ENCODE measurements at regions not wholly inside any gene's neighbourhood (a gene's known extent, or its start where the extent isn't known, plus 50 kb on each side); places are given as distances from the start of the nearest gene placed in this dataset.

GRCh38 chr14:87784386-87784785, 208.6 kb downstream of the GALC start:
- no peaks in the 10 kb centered on the region for H3K4me1 ChIP-seq
- 60 to 69% methylated on average over 1 of the region's 1 CpG for WGBS, 2 donors
- H3K27ac ChIP-seq: no peak overlapping the region
- FAIRE-seq (no peak), ATAC-seq (no peak), DNase-seq (no peak)
- no peaks in the 10 kb centered on the region for H3K36me3 ChIP-seq
- no peak overlapping the region for H3K4me3 ChIP-seq
- no peaks in the 10 kb centered on the region for H3K9me3 ChIP-seq
- no peak for TF ChIP-seq CTCF (IDR thresholded peaks at IDR 0.05)
- intact Hi-C loops (cut with DNase I): no loop called here
- no peaks in the 10 kb centered on the region for H3K27me3 ChIP-seq

DNA sequence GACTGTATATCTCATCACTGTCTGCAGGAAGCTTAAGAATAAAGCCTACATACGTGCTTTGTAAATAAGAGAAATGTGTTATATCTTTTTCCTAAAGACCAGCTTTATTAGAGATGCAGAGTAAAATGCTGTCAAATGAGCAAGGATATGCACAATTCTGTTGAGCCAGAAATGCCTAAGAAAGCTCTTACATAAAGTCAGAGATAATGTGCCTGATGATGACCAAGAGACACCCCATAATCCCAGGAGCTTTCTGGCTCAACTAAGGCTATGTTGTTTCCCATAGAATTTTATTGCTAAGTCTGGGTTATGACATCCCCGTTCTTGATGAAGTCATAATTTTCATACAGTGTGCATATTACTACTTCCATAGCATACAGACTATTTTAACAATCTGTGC, 209.9 kb downstream of the GALC start:
- FAIRE-seq: no peak

GRCh38 chr14:87772854-87773253, 220.1 kb downstream of the GALC start:
- ATAC-seq (no peak), FAIRE-seq (no peak), DNase-seq (no peak)
- no peak overlapping the region for H3K27ac ChIP-seq
- no peaks in the 10 kb centered on the region for H3K4me1 ChIP-seq
- no peaks in the 10 kb centered on the region for H3K36me3 ChIP-seq
- WGBS, 2 donors: 67 to 81% methylated on average over 6 to 7 of the region's 7 CpGs
- no peaks in the 10 kb centered on the region for H3K27me3 ChIP-seq
- H3K4me3 ChIP-seq: no peak overlapping the region
- no peaks in the 10 kb centered on the region for H3K9me3 ChIP-seq
- TF ChIP-seq CTCF (IDR thresholded peaks at IDR 0.05): no peak
- intact Hi-C loops (cut with DNase I): no loop called here

More for the DNA sequence above, 209.9 kb downstream of the GALC start:
- Histone ChIP-seq H3K27ac (no peak overlapping the region), H3K9me3 (no peaks in the 10 kb centered on the region), H3K36me3 (no peaks in the 10 kb centered on the region), H3K4me1 (no peaks in the 10 kb centered on the region), H3K27me3 (no peaks in the 10 kb centered on the region), H3K4me3 (no peak overlapping the region)
- 56 to 62% methylated on average over 2 of the region's 2 CpGs for WGBS, 2 donors
- TF ChIP-seq CTCF (IDR thresholded peaks at IDR 0.05): no peak
- ATAC-seq (no peak), DNase-seq (no peak)
- intact Hi-C loops (cut with DNase I): no loop called here

- Histone ChIP-seq H3K4me1 (no peaks in the 10 kb centered on the region), H3K36me3 (no peaks in the 10 kb centered on the region), H3K4me3 (no peak overlapping the region), H3K27ac (no peak overlapping the region), H3K9me3 (no peaks in the 10 kb centered on the region), H3K27me3 (no peaks in the 10 kb centered on the region)
- 81 to 82% methylated on average over 2 of the region's 2 CpGs for WGBS, 2 donors
- intact Hi-C loops (cut with DNase I): no loop called here
- DNase-seq (no peak), ATAC-seq (no peak), FAIRE-seq (no peak)
- no peak for TF ChIP-seq CTCF (IDR thresholded peaks at IDR 0.05)
Observed at GRCh38 chr14:87767567-87767901, 225.4 kb downstream of the GALC start.

DNA sequence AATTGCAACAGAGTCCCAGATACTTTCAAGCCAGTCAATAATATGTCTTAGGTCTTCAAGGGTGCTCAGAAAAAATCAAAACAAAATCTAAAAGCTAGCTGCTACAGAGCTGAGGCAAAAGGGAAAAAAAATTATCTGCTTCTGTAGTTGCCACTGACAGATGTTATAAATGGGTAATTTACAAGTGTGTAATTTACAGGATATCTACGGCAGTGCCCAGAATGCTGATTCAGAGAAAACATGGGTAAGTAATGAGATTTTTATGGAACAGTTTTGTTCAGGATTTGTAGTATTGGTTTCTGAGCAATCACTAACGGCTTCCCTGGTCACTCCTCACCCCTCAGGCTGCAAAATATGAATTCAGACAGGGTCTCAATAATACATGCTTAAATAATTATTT, 234.1 kb downstream of the GALC start:
- intact Hi-C loops (cut with DNase I): no loop called here
- TF ChIP-seq CTCF (IDR thresholded peaks at IDR 0.05): no peak
- Histone ChIP-seq H3K4me3 (no peak overlapping the region), H3K36me3 (no peaks in the 10 kb centered on the region), H3K9me3 (no peaks in the 10 kb centered on the region), H3K27ac (no peak overlapping the region), H3K27me3 (no peaks in the 10 kb centered on the region), H3K4me1 (no peaks in the 10 kb centered on the region)
- ATAC-seq (peak in 2 of 4 donors; percentile 41 to 43), DNase-seq (no peak), FAIRE-seq (no peak)
- WGBS, 2 donors: 12 to 13% methylated on average over 2 of the region's 2 CpGs
